GM12865 (cell line): ENCODE measurements at regions not wholly inside any gene's neighbourhood (a gene's known extent, or its start where the extent isn't known, plus 50 kb on each side); places are given as distances from the start of the nearest gene placed in this dataset.

Source experiments
- DNase-seq: peaks from one replicate; pipeline ENCODE4 v3.0.0; 2010; ENCODE audit warnings: low read depth
- H3K4me3 ChIP-seq: 2 replicates; pipeline ENCODE4 v1.5.1; 2011; ENCODE audit warnings: mild to moderate bottlenecking, low read depth, low read length, control low read depth
- TF ChIP-seq, protein P1 (sequence below): IDR thresholded peaks from 2 replicates; pipeline ENCODE4 v1.5.1; 2011; ENCODE audit warnings: low read length, control low read depth, low read depth, inconsistent platforms; ENCODE audit not compliant: insufficient read depth; ENCODE audit errors: missing control alignments

DNA sequence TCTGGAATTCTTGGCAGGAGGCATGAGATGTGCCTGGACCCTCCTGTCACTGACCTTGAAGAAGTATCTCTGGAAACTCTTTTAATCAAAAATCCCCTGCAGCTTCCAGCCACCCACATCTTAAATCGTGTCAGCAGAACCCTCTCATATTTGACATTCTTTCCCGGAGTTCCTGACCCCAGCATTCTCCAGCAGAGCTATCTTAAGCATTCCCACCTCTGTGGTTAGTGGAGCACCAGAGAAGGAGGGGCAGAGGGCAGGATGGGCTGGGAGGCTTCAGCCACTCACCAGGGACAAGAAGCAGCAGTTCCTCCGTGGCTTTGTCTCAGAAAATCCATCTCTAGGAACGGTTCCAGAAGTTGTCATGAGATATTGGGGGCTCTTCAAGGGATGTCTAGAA is 149.9 kb downstream of the RGS9 start:
- TF ChIP-seq, protein P1, sequence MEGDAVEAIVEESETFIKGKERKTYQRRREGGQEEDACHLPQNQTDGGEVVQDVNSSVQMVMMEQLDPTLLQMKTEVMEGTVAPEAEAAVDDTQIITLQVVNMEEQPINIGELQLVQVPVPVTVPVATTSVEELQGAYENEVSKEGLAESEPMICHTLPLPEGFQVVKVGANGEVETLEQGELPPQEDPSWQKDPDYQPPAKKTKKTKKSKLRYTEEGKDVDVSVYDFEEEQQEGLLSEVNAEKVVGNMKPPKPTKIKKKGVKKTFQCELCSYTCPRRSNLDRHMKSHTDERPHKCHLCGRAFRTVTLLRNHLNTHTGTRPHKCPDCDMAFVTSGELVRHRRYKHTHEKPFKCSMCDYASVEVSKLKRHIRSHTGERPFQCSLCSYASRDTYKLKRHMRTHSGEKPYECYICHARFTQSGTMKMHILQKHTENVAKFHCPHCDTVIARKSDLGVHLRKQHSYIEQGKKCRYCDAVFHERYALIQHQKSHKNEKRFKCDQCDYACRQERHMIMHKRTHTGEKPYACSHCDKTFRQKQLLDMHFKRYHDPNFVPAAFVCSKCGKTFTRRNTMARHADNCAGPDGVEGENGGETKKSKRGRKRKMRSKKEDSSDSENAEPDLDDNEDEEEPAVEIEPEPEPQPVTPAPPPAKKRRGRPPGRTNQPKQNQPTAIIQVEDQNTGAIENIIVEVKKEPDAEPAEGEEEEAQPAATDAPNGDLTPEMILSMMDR = no peak
- no peak for DNase-seq

DNA sequence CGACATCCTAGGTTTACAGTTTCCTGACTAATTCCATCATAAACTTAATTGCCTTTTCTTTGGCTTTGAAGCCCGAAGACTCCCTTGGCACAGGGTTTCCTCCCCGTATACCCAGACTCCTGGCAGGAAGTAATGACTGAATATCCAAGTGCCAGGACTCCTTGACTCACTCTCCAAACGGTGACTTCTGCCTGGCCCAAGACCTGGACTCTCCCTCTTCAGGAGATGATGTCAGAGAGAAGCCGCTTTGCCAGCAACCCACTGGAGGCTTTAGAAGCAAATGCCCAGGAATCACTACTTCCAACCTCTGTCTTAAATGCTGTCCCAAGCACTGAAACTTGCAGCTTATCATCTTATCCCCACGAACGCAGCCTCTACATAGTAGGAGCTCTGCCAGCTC is 146.5 kb downstream of the RGS9 start:
- H3K4me3 ChIP-seq = no peak overlapping the region
- no peak for DNase-seq
- TF ChIP-seq, protein P1 = no peak

More for the DNA sequence above, 149.9 kb downstream of the RGS9 start:
- no peak overlapping the region for H3K4me3 ChIP-seq

DNA sequence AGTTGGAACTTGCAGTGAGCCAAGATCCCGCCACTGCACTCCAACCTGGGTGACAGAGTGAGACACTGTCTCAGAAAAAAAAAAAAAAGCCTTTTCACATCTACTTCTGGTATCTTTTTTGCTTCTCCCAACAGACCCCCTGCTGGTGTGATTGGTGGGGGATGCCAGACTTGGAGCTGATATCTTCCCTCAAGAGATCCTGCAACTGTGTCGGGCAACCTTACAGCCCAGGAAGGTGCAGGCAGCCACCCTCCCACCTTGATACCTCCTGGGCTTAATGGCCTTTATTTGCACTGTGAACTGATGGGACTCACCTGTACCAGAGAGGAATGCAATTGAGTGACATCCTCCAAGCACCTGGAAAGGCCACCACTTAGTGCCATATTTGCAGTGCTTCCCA is 142.3 kb downstream of the RGS9 start:
- TF ChIP-seq, protein P1 = no peak
- no peak overlapping the region for H3K4me3 ChIP-seq
- DNase-seq = no peak

DNA sequence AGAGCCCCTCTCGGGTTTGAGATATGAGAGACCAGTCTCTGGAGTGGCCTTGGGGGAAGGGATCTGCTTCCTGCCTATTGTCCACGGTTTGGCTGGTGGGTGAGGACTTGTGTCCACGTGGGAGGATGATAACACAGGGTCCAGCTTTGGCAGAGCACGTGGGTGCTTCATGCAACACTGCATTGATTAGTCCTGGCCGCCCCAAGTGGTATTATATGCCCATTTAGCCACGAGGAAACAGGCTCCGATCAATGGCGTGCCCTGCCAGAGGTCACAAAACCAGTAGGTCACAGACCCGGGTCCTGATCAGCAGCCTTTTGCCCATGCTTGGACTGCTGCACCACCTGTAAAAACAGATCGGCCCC is 141.6 kb downstream of the RGS9 start:
- no peak overlapping the region for H3K4me3 ChIP-seq
- TF ChIP-seq, protein P1 = no peak

GRCh38 chr17:65278050-65278819 is 141.1 kb downstream of the RGS9 start:
- peak; percentile 46 for DNase-seq
- no peak overlapping the region for H3K4me3 ChIP-seq
- TF ChIP-seq, protein P1 = peak; percentile 53

More for the DNA sequence above, 141.6 kb downstream of the RGS9 start:
- DNase-seq = no peak

DNA sequence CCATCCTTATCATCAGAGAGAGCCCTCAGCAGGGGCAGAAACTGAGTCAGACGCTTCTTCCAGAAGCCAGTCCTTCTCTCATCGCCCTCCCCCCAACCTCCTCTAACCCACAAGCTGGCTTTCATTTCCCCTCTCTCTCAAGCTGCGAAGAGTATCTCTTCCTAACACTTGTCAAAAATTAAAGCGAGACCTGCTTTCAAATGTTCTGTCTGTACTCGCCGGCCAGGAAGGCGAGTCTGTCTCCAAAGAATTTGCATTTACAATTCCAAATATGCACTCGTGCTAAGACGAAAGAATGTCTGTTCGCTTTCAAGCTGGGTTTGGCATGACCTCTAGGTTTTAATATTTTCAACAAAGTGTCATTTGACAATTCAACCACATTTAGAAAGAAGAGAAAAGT is 140.4 kb downstream of the RGS9 start:
- TF ChIP-seq, protein P1 = no peak
- peak; percentile 22 for DNase-seq
- H3K4me3 ChIP-seq = no peak overlapping the region
